ENCODE measurements at regions not wholly inside any gene's neighbourhood (a gene's known extent, or its start where the extent isn't known, plus 50 kb on each side); places are given as distances from the start of the nearest gene placed in this dataset.

- no peak for TF ChIP-seq POLR2A (IDR thresholded peaks at IDR 0.05)
- TF ChIP-seq CTCF (IDR thresholded peaks at IDR 0.05) = no peak
- TF ChIP-seq EP300 (IDR thresholded peaks at IDR 0.05) = no peak
- Histone ChIP-seq H3K9me3 (no peaks in the 10 kb centered on the region), H3K36me3 (no peaks in the 10 kb centered on the region), H3K4me1 (ENCODE audit: insufficient read depth) (peaks cover 2% of the 10 kb centered on the region), H3K27ac (no peak overlapping the region), H3K4me3 (no peak overlapping the region), H3K27me3 (no peaks in the 10 kb centered on the region)
- DNase-seq = no peak
- 82 to 85% (median 82%) methylated on average over 3 of the region's 3 CpGs for WGBS, 3 donors
- intact Hi-C loops (cut with DNase I) = no loop called here
These were observed 178.8 kb upstream of the AKR1E2 start for GRCh38 chr10:4647109-4647785.

- TF ChIP-seq EP300 (IDR thresholded peaks at IDR 0.05) (no peak), POLR2A (IDR thresholded peaks at IDR 0.05) (no peak), CTCF (IDR thresholded peaks at IDR 0.05) (no peak)
- Histone ChIP-seq H3K9me3 (no peaks in the 10 kb centered on the region), H3K4me3 (no peak overlapping the region), H3K4me1 (ENCODE audit: insufficient read depth) (peaks cover 2% of the 10 kb centered on the region), H3K27ac (no peak overlapping the region), H3K36me3 (no peaks in the 10 kb centered on the region), H3K27me3 (no peaks in the 10 kb centered on the region)
- DNase-seq = no peak
- intact Hi-C loops (cut with DNase I) = no loop called here
- 60 to 74% (median 72%) methylated on average over 3 of the region's 3 CpGs for WGBS, 3 donors
These were observed 179.5 kb upstream of the AKR1E2 start for GRCh38 chr10:4646547-4646946.

- H3K36me3 ChIP-seq = no peaks in the 10 kb centered on the region
- H3K27me3 ChIP-seq = no peaks in the 10 kb centered on the region
- no peak overlapping the region for H3K4me3 ChIP-seq
- no peaks in the 10 kb centered on the region for H3K9me3 ChIP-seq
- peaks cover 2% of the 10 kb centered on the region for H3K4me1 ChIP-seq (ENCODE audit: insufficient read depth)
- no peak overlapping the region for H3K27ac ChIP-seq
- intact Hi-C loops (cut with DNase I) = no loop called here
- DNase-seq = no peak
- TF ChIP-seq CTCF (IDR thresholded peaks at IDR 0.05) (no peak), POLR2A (IDR thresholded peaks at IDR 0.05) (no peak)
- WGBS, 3 donors = 42 to 56% (median 45%) methylated on average over 2 of the region's 2 CpGs
These were observed 180.2 kb upstream of the AKR1E2 start for GRCh38 chr10:4645836-4646235.

- Histone ChIP-seq H3K4me1 (ENCODE audit: insufficient read depth) (no peaks in the 10 kb centered on the region), H3K27ac (no peak overlapping the region), H3K4me3 (no peak overlapping the region), H3K27me3 (no peaks in the 10 kb centered on the region), H3K36me3 (no peaks in the 10 kb centered on the region), H3K9me3 (no peaks in the 10 kb centered on the region)
- 94 to 97% (median 95%) methylated on average over 1 of the region's 1 CpG for WGBS, 3 donors
- TF ChIP-seq EP300 (IDR thresholded peaks at IDR 0.05) (no peak), POLR2A (IDR thresholded peaks at IDR 0.05) (no peak), CTCF (IDR thresholded peaks at IDR 0.05) (no peak)
- intact Hi-C loops (cut with DNase I) = no loop called here
- no peak for DNase-seq
These were observed 182.5 kb upstream of the AKR1E2 start for GRCh38 chr10:4643471-4643870.
